Body of pancreas (tissue), 4 donors: ENCODE measurements at regions not wholly inside any gene's neighbourhood (a gene's known extent, or its start where the extent isn't known, plus 50 kb on each side); places are given as distances from the start of the nearest gene placed in this dataset.

Source experiments
- ATAC-seq: fragments of 150-250 bp; one replicate; pipeline ENCODE4 v1.9.1; 2016
- DNase-seq, 4 donors: peaks; one replicate each; pipeline ENCODE4 v3.0.0-alpha.2; 2019
- H3K27ac ChIP-seq, 4 donors: fragments of 200-600 bp; sonication (generic); 1 replicate in 3 of 4; 2 replicates in 1 of 4; pipeline versions ENCODE4 v1.5.1 to v1.6.1; 2016 to 2019; ENCODE audit warnings: mild to moderate bottlenecking in 1 of 4, mixed read lengths in 1 of 4, moderate library complexity in 1 of 4
- H3K27me3 ChIP-seq, 2 donors: fragments of 200-600 bp; sonication (generic); one replicate each; pipeline ENCODE4 v1.6.0; 2016; ENCODE audit warnings: mild to moderate bottlenecking in 1 of 2
- H3K36me3 ChIP-seq, 2 donors: fragments of 200-600 bp; sonication (generic); replicated peaks in 1 of 2; 2 replicates each; pipeline ENCODE4 v1.5.1; 2016; ENCODE audit warnings: low read depth in 2 of 2; ENCODE audit not compliant: insufficient read depth in 1 of 2
- H3K4me1 ChIP-seq: fragments of 200-600 bp; sonication (generic); one replicate; pipeline ENCODE4 v1.6.0; 2016
- H3K4me3 ChIP-seq, 2 donors: fragments of 200-600 bp; sonication (generic); 1 replicate in 1 of 2; 2 replicates in 1 of 2; pipeline ENCODE4 v1.5.1; 2016 to 2019
- H3K9me3 ChIP-seq, 3 donors: fragments of 200-600 bp; sonication (generic); 1 replicate in 2 of 3; 2 replicates in 1 of 3; pipeline ENCODE4 v1.5.1; 2016
- POLR2A ChIP-seq, 3 donors: fragments of 450-650 bp; IDR thresholded peaks; one replicate each; pipeline ENCODE4 v1.6.1; 2016; ENCODE audit warnings: antibody characterized with exemption in 3 of 3, mild to moderate bottlenecking in 2 of 3
- WGBS, 2 donors: methylation state at CpG; one replicate each; pipeline ENCODE4 v1.1.5; 2017; 5-methylcytosine and 5-hydroxymethylcytosine counted together
- intact Hi-C: fragments of 100-400 bp; cut with DNase I; formaldehyde crosslinking; loops from one replicate; pipeline ENCODE4 v1.15.1; 2023
- TF ChIP-seq, protein P1 (sequence below), 7 experiments: fragments of 450-650 bp in 4 of 7; fragments of 200-600 bp in 3 of 7; sonication (generic) in 3 of 7; IDR thresholded peaks; one replicate each; pipeline ENCODE4 v1.5.1; 2016 to 2019; ENCODE audit warnings: antibody characterized with exemption in 7 of 7

DNA sequence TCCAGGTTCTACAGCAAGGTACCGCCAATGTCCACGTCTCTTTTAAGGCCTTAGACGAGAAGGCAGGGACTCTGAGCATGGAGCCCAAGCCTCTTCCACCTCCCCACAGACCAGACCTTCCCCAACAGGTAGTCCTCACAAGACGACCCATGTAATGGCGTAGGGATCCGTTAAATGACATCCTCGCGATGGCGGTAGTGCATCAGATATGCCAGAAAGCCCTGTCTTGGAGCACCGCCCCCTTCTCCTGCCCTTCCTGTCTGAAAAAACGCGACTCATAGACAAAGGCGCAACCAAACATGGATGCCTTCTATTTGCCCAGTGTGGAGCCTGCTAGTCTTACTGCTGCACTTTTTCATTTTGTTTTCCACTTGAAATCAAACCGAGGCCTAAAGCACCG lies 185.4 kb downstream of the OR13H1 start:
- no peak for ATAC-seq
- H3K36me3 ChIP-seq: no peaks in the 10 kb centered on the region
- H3K27ac ChIP-seq: peak overlapping the region in 2 of 4 donors; percentile 52 to 75
- no peak overlapping the region for H3K4me3 ChIP-seq
- TF ChIP-seq, protein P1, sequence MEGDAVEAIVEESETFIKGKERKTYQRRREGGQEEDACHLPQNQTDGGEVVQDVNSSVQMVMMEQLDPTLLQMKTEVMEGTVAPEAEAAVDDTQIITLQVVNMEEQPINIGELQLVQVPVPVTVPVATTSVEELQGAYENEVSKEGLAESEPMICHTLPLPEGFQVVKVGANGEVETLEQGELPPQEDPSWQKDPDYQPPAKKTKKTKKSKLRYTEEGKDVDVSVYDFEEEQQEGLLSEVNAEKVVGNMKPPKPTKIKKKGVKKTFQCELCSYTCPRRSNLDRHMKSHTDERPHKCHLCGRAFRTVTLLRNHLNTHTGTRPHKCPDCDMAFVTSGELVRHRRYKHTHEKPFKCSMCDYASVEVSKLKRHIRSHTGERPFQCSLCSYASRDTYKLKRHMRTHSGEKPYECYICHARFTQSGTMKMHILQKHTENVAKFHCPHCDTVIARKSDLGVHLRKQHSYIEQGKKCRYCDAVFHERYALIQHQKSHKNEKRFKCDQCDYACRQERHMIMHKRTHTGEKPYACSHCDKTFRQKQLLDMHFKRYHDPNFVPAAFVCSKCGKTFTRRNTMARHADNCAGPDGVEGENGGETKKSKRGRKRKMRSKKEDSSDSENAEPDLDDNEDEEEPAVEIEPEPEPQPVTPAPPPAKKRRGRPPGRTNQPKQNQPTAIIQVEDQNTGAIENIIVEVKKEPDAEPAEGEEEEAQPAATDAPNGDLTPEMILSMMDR (IDR thresholded peaks at IDR 0.05): peak in 2 of 7 experiments; percentile 66 to 69
- TF ChIP-seq POLR2A (IDR thresholded peaks at IDR 0.05): no peak
- WGBS, 2 donors: 92 to 96% methylated on average over 14 of the region's 15 CpGs
- H3K27me3 ChIP-seq: no peaks in the 10 kb centered on the region
- H3K4me1 ChIP-seq: no peaks in the 10 kb centered on the region
- H3K9me3 ChIP-seq: no peaks in the 10 kb centered on the region
- peak in 2 of 4 donors; percentile 93 for DNase-seq
- intact Hi-C loops: no loop called here

DNA sequence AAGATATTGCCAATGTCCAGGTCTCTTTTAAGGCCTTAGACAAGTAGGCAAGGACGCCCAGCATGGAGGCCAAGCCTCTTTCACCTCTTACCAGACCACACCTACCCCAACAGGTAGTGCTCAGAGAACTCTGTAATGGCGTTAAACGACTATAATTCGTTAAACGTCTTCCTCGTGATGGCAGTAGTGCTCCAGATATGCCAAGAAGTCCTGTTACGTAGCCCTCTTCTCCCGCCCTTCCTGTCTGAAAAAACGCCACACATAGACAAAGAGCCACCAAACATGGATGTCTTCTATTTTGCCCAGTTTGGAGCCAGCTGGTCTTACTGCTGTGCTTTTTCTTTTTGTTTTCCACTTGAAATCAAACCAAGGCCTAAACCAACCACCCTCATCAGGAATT lies 190.7 kb downstream of the OR13H1 start:
- Histone ChIP-seq H3K27ac (no peak overlapping the region), H3K4me3 (no peak overlapping the region), H3K36me3 (no peaks in the 10 kb centered on the region), H3K27me3 (no peaks in the 10 kb centered on the region), H3K4me1 (no peaks in the 10 kb centered on the region), H3K9me3 (no peaks in the 10 kb centered on the region)
- TF ChIP-seq POLR2A (IDR thresholded peaks at IDR 0.05): no peak
- TF ChIP-seq, protein P1 (IDR thresholded peaks at IDR 0.05): peak in 2 of 7 experiments; percentile 79 to 85
- intact Hi-C loops: no loop called here
- DNase-seq (peak in 2 of 4 donors; percentile 92 to 95), ATAC-seq (no peak)
- WGBS, 2 donors: 95% methylated on average over 9 of the region's 9 CpGs

DNA sequence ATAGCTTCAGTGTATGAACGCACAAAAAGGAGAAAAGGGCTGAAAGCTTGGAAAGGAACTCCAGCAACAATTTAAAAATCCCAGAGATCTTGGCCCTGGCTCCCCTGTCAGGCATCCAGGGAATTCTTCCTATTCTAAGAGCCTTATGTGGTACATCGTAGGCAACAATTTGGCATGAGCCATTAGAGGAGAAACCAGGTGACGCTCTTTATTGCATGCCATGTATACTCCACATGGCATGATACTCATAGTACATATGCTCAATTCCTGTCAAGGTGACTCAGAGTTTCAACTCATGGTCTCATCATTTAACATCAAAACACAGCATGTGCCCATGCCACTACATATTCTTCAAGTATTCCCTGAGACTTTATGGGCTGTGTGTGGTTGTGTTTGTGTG lies 191.3 kb downstream of the OR13H1 start:
- ATAC-seq: no peak
- H3K9me3 ChIP-seq: no peaks in the 10 kb centered on the region
- no peak overlapping the region for H3K27ac ChIP-seq
- 93 to 100% methylated on average over 2 to 3 of the region's 3 CpGs for WGBS, 2 donors
- H3K4me1 ChIP-seq: no peaks in the 10 kb centered on the region
- H3K4me3 ChIP-seq: no peak overlapping the region
- no peaks in the 10 kb centered on the region for H3K27me3 ChIP-seq
- no peak for DNase-seq
- no peaks in the 10 kb centered on the region for H3K36me3 ChIP-seq
- TF ChIP-seq POLR2A (IDR thresholded peaks at IDR 0.05): no peak
- TF ChIP-seq, protein P1 (IDR thresholded peaks at IDR 0.05): no peak
- intact Hi-C loops: no loop called here

DNA sequence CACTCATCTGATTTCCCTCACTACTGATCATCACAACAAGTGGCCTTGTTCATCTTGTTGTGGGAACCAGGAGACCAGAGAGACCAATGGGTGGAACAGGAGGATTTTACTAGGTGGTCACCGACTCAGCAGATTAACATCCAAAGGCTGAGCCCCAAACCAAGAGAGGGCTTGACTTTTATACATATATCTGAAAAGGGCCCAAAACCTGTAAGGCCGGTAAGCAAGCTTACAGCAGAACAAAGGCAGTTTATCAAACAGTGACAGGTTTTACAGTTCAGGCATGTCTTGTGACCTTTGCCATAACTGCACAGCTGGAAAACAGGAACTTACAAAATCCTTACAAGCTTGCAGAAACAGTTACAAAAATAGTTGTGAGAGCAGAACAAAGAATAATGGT lies 195.9 kb downstream of the OR13H1 start:
- intact Hi-C loops: no loop called here
- Histone ChIP-seq H3K27me3 (no peaks in the 10 kb centered on the region), H3K4me3 (no peak overlapping the region), H3K27ac (no peak overlapping the region), H3K9me3 (no peaks in the 10 kb centered on the region), H3K36me3 (no peaks in the 10 kb centered on the region), H3K4me1 (no peaks in the 10 kb centered on the region)
- TF ChIP-seq POLR2A (IDR thresholded peaks at IDR 0.05): no peak
- TF ChIP-seq, protein P1 (IDR thresholded peaks at IDR 0.05): no peak
- ATAC-seq (no peak), DNase-seq (no peak)
- 69 to 100% methylated on average over 2 of the region's 2 CpGs for WGBS, 2 donors

- no peaks in the 10 kb centered on the region for H3K9me3 ChIP-seq
- no peaks in the 10 kb centered on the region for H3K36me3 ChIP-seq
- ATAC-seq (no peak), DNase-seq (peak in 2 of 4 donors; percentile 92 to 94)
- no peaks in the 10 kb centered on the region for H3K27me3 ChIP-seq
- 96 to 97% methylated on average over 7 to 12 of the region's 12 CpGs for WGBS, 2 donors
- H3K4me3 ChIP-seq: no peak overlapping the region
- TF ChIP-seq, protein P1 (IDR thresholded peaks at IDR 0.05): peak in 2 of 7 experiments; percentile 76 to 79
- no peak for TF ChIP-seq POLR2A (IDR thresholded peaks at IDR 0.05)
- intact Hi-C loops: no loop called here
- H3K4me1 ChIP-seq: no peaks in the 10 kb centered on the region
- H3K27ac ChIP-seq: peak overlapping the region in 2 of 4 donors; percentile 18 to 75
Observed at GRCh38 chrX:131741103-131741581, 197.3 kb downstream of the OR13H1 start.
